Lung (tissue), 11 donors: ENCODE measurements at regions not wholly inside any gene's neighbourhood (a gene's known extent, or its start where the extent isn't known, plus 50 kb on each side); places are given as distances from the start of the nearest gene placed in this dataset.

Experiments used
- ATAC-seq: fragments of 200-7000 bp; cut with Tn5 transposase; one replicate; pipeline ENCODE4 v1.9.1; 2020; ENCODE audit warnings: moderate number of reproducible peaks; ENCODE audit not compliant: insufficient read depth, low FRiP score
- DNase-seq, 3 donors: peaks; one replicate each; pipeline ENCODE4 v3.0.0-alpha.2; 2013 to 2017
- H3K27ac ChIP-seq, 2 donors: one replicate each; pipeline ENCODE4 v1.5.1; 2013; ENCODE audit warnings: mild to moderate bottlenecking in 2 of 2, moderate library complexity in 2 of 2, control low read depth in 1 of 2, inconsistent platforms in 1 of 2, low read depth in 1 of 2, low read length in 1 of 2
- H3K27me3 ChIP-seq, 3 donors: one replicate each; pipeline ENCODE4 v1.5.1; 2013; ENCODE audit warnings: low read length in 2 of 3; ENCODE audit not compliant: control insufficient read depth in 3 of 3, insufficient read depth in 3 of 3
- H3K36me3 ChIP-seq, 4 donors: one replicate each; pipeline ENCODE4 v1.5.1; 2013; ENCODE audit warnings: low read length in 4 of 4, mild to moderate bottlenecking in 1 of 4, moderate library complexity in 1 of 4; ENCODE audit not compliant: control insufficient read depth in 4 of 4, insufficient read depth in 4 of 4
- H3K4me1 ChIP-seq, 5 donors: one replicate each; pipeline ENCODE4 v1.5.1; 2013; ENCODE audit warnings: low read length in 5 of 5, mild to moderate bottlenecking in 2 of 5, moderate library complexity in 1 of 5; ENCODE audit not compliant: control insufficient read depth in 5 of 5, insufficient read depth in 5 of 5
- H3K4me3 ChIP-seq: one replicate; pipeline ENCODE4 v1.5.1; 2013; ENCODE audit warnings: mild to moderate bottlenecking, control low read depth, moderate library complexity
- H3K9ac ChIP-seq, 2 donors: one replicate each; pipeline ENCODE4 v1.5.1; 2013; ENCODE audit warnings: low read length in 2 of 2, control low read depth in 1 of 2; ENCODE audit not compliant: insufficient read depth in 1 of 2
- H3K9me3 ChIP-seq, 4 donors: one replicate each; pipeline ENCODE4 v1.5.1; 2013; ENCODE audit warnings: low read length in 3 of 4, mild to moderate bottlenecking in 1 of 4, moderate library complexity in 1 of 4; ENCODE audit not compliant: control insufficient read depth in 4 of 4, insufficient read depth in 3 of 4
- CTCF ChIP-seq: IDR thresholded peaks from 2 replicates; pipeline ENCODE4 v1.5.1; 2012; ENCODE audit warnings: mild to moderate bottlenecking; ENCODE audit errors: control extremely low read depth, extremely low read depth
- WGBS, 2 donors: extraction: QIAGEN DNeasy Blood & Tissue Kit; methylation state at CpG; one replicate each; pipeline ENCODE4 v1.1.7; 2013; 5-methylcytosine and 5-hydroxymethylcytosine counted together
- donor health status: control.
- donor health status: control.
- donor health status: Bipolar disorder and iron deficiency.
- donor health status: healthy.
- donor health status: DM: yes; HTN: yes; CAD: no.

GRCh38 chr9:80878556-80878955 lies 810.8 kb downstream of the TLE1 start:
- ATAC-seq (no peak), DNase-seq (no peak)
- no peak for TF ChIP-seq CTCF
- Histone ChIP-seq H3K27ac (no peak overlapping the region), H3K4me1 (peaks cover 0 to 1% (median 0%) of the 10 kb centered on the region in 5 donors), H3K4me3 (no peak overlapping the region), H3K9ac (no peak overlapping the region), H3K9me3 (peaks cover 0 to 2% (median 0%) of the 10 kb centered on the region in 4 donors), H3K36me3 (no peaks in the 10 kb centered on the region), H3K27me3 (no peaks in the 10 kb centered on the region)
- 82% methylated on average over 2 of the region's 2 CpGs for WGBS, 2 donors

- Histone ChIP-seq H3K27me3 (no peaks in the 10 kb centered on the region), H3K4me1 (no peaks in the 10 kb centered on the region)
These were observed 813.4 kb downstream of the TLE1 start for GRCh38 chr9:80875947-80876346.

GRCh38 chr9:80874276-80874675 lies 815.1 kb downstream of the TLE1 start:
- no peak for TF ChIP-seq CTCF
- WGBS, 2 donors, result 21 to 31% methylated on average over 1 of the region's 1 CpG
- no peak overlapping the region for H3K4me3 ChIP-seq
- H3K9ac ChIP-seq, result no peak overlapping the region
- no peaks in the 10 kb centered on the region for H3K27me3 ChIP-seq
- H3K4me1 ChIP-seq, result no peaks in the 10 kb centered on the region
- DNase-seq (no peak), ATAC-seq (no peak)
- H3K36me3 ChIP-seq, result no peaks in the 10 kb centered on the region
- no peak overlapping the region for H3K27ac ChIP-seq
- H3K9me3 ChIP-seq, result no peaks in the 10 kb centered on the region

More at GRCh38 chr9:80875947-80876346, 813.4 kb downstream of the TLE1 start:
- Histone ChIP-seq H3K36me3 (no peaks in the 10 kb centered on the region), H3K9me3 (no peaks in the 10 kb centered on the region), H3K9ac (no peak overlapping the region), H3K4me3 (no peak overlapping the region), H3K27ac (no peak overlapping the region)
- WGBS, 2 donors, result 71 to 84% methylated on average over 4 of the region's 4 CpGs
- ATAC-seq (no peak), DNase-seq (no peak)
- TF ChIP-seq CTCF, result no peak

DNA sequence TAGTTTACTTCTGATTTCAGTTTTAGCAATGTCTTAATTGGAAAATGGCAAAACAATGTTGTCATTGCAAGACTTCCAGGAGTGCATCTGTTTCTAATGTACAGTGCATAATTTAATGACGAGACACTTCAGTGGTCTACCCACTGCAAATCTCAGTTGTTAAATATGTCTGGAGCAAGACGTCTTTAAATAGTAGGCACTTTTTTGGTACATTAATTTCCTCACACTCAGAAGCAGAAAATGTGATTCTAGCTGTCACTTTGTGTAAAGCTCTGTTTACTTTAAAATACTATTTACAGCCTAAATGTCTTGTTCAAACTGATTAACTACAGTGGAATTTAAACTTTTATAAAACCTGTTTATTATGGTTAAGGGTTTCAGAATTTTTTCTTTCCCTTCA lies 815.5 kb downstream of the TLE1 start:
- Histone ChIP-seq H3K27ac (no peak overlapping the region), H3K4me3 (no peak overlapping the region), H3K4me1 (no peaks in the 10 kb centered on the region), H3K9me3 (no peaks in the 10 kb centered on the region), H3K36me3 (no peaks in the 10 kb centered on the region), H3K27me3 (no peaks in the 10 kb centered on the region), H3K9ac (no peak overlapping the region)
- no peak for ATAC-seq
- no peak for TF ChIP-seq CTCF
- 67 to 72% methylated on average over 2 of the region's 2 CpGs for WGBS, 2 donors
- no peak for DNase-seq
